ENCODE measurements at regions not wholly inside any gene's neighbourhood (a gene's known extent, or its start where the extent isn't known, plus 50 kb on each side); places are given as distances from the start of the nearest gene placed in this dataset.

- no peak for DNase-seq
These were observed 128.5 kb downstream of the ZNF281 start for GRCh38 chr1:200281201-200281835.

- DNase-seq: peak; percentile 22
These were observed 129.9 kb downstream of the ZNF281 start for GRCh38 chr1:200279810-200280411.

- no peak for DNase-seq
These were observed 133.9 kb downstream of the ZNF281 start for GRCh38 chr1:200275816-200276453.

- no peak for DNase-seq
These were observed 134.4 kb downstream of the ZNF281 start for GRCh38 chr1:200275415-200275814.

GRCh38 chr1:200274116-200274515 is 135.7 kb downstream of the ZNF281 start:
- DNase-seq: no peak

- DNase-seq: no peak
These were observed 137.3 kb downstream of the ZNF281 start for GRCh38 chr1:200272481-200273068.

GRCh38 chr1:200269256-200269655 is 140.6 kb downstream of the ZNF281 start:
- DNase-seq: no peak

- DNase-seq: no peak
These were observed 141.9 kb downstream of the ZNF281 start for GRCh38 chr1:200267937-200268336.

- DNase-seq: no peak
These were observed 142.4 kb downstream of the ZNF281 start for GRCh38 chr1:200267458-200267857.

GRCh38 chr1:200266871-200267270 is 143.0 kb downstream of the ZNF281 start:
- DNase-seq: no peak

- DNase-seq: no peak
These were observed 144.0 kb downstream of the ZNF281 start for GRCh38 chr1:200265881-200266280.

GRCh38 chr1:200265104-200265503 is 144.7 kb downstream of the ZNF281 start:
- DNase-seq: no peak

- no peak for DNase-seq
These were observed 146.6 kb downstream of the ZNF281 start for GRCh38 chr1:200263203-200263602.

- DNase-seq: no peak
These were observed 147.4 kb downstream of the ZNF281 start for GRCh38 chr1:200262326-200262965.

- no peak for DNase-seq
These were observed 149.1 kb downstream of the ZNF281 start for GRCh38 chr1:200260597-200261335.

GRCh38 chr1:200258447-200259375 is 151.1 kb downstream of the ZNF281 start:
- no peak for DNase-seq

GRCh38 chr1:200257235-200257634 is 152.6 kb downstream of the ZNF281 start:
- DNase-seq: no peak

- peak; percentile 43 for DNase-seq
These were observed 155.2 kb downstream of the ZNF281 start for GRCh38 chr1:200254602-200255001.

GRCh38 chr1:200253774-200254495 is 155.9 kb downstream of the ZNF281 start:
- DNase-seq: no peak

- no peak for DNase-seq
These were observed 157.3 kb downstream of the ZNF281 start for GRCh38 chr1:200252531-200252930.

GRCh38 chr1:200250469-200250868 is 159.4 kb downstream of the ZNF281 start:
- DNase-seq: no peak
